HepG2 (cell line): ENCODE measurements at regions not wholly inside any gene's neighbourhood (a gene's known extent, or its start where the extent isn't known, plus 50 kb on each side); places are given as distances from the start of the nearest gene placed in this dataset.

ENCODE experiments used
- ATAC-seq: fragments of 200-7000 bp; cut with Tn5 transposase; 3 replicates; pipeline ENCODE4 v1.9.1; 2020; ENCODE audit warnings: mild to moderate bottlenecking, moderate library complexity
- BruUV-seq: library from RNA; stranded (reverse); fragments of 400-500 nt; replicated peaks from 2 replicates; lab custom pipeline; 2021; lab: Mats Ljungman, UMichigan
- CTCF ChIA-PET: fragments of 300-600 bp; formaldehyde crosslinking; extraction: SDS; loops from one replicate; lab custom pipeline; 2021; ENCODE audit warnings: low total read pairs, inconsistent platforms, low intra/inter-chr PET ratio; lab: Yijun Ruan, JAX
- POLR2A ChIA-PET: fragments of 350-600 bp; sonication (Branson Sonifier 250); formaldehyde crosslinking; loops from one replicate; lab custom pipeline; 2020; ENCODE audit warnings: antibody characterized with exemption, inconsistent platforms; lab: Yijun Ruan, JAX
- DNase-seq: peaks from one replicate; pipeline ENCODE4 v3.0.0-alpha.2; 2015; ENCODE audit warnings: low spot score
- FAIRE-seq: peaks from 3 replicates; lab custom pipeline; 2011; peaks lifted over from hg19 to GRCh38; lab: Jason Lieb, UNC
- H2AFZ ChIP-seq: one replicate; pipeline ENCODE4 v1.6.1; 2011; ENCODE audit warnings: low read length, inconsistent platforms
- H3K27ac ChIP-seq: fragments of 300-600 bp; 3 replicates; pipeline ENCODE4 v1.8.0; 2011; ENCODE audit warnings: mixed run types, mild to moderate bottlenecking, mixed read lengths, low read length, inconsistent platforms; ENCODE audit not compliant: insufficient read depth; ENCODE audit errors: extremely low read length
- H3K27me3 ChIP-seq, 2 experiments: fragments of 200-600 bp in 1 of 2; 2 replicates in 1 of 2; 3 replicates in 1 of 2; pipeline versions ENCODE4 v1.6.0 to v1.8.0; 2011; ENCODE audit warnings: low read length in 2 of 2, mild to moderate bottlenecking in 2 of 2, moderate library complexity in 2 of 2, inconsistent platforms in 1 of 2; ENCODE audit not compliant: insufficient read depth in 2 of 2, control insufficient read depth in 1 of 2
- H3K36me3 ChIP-seq, 2 experiments: fragments of 200-600 bp in 1 of 2; replicated peaks in 1 of 2; 2 replicates in 1 of 2; 3 replicates in 1 of 2; pipeline versions ENCODE4 v1.5.1 to v1.8.0; 2011; ENCODE audit warnings: low read length in 2 of 2, inconsistent platforms in 1 of 2; ENCODE audit not compliant: insufficient read depth in 2 of 2, control insufficient read depth in 1 of 2
- H3K4me1 ChIP-seq: 2 replicates; pipeline ENCODE4 v1.5.1; 2012; ENCODE audit warnings: low read length, inconsistent platforms; ENCODE audit not compliant: insufficient read depth
- H3K4me2 ChIP-seq: 2 replicates; pipeline ENCODE4 v1.6.0; 2011; ENCODE audit warnings: low read depth, low read length, inconsistent platforms
- H3K4me3 ChIP-seq, 3 experiments: fragments of 200-600 bp in 1 of 3; sonication (generic), shearing (Covaris generic) in 1 of 3; replicated peaks in 1 of 3; 2 replicates each; pipeline ENCODE4 v1.5.1; 2011 to 2016; ENCODE audit warnings: low read length in 3 of 3, inconsistent platforms in 2 of 3, low read depth in 2 of 3, mild to moderate bottlenecking in 2 of 3, control low read depth in 1 of 3, mixed read lengths in 1 of 3; ENCODE audit not compliant: insufficient read depth in 1 of 3
- H3K79me2 ChIP-seq: one replicate; pipeline ENCODE4 v1.6.1; 2011; ENCODE audit warnings: low read length, inconsistent platforms; ENCODE audit not compliant: insufficient read depth
- H3K9ac ChIP-seq: 2 replicates; pipeline ENCODE4 v1.6.0; 2011; ENCODE audit warnings: mild to moderate bottlenecking, low read depth, low read length, inconsistent platforms; ENCODE audit not compliant: insufficient read depth
- H3K9me3 ChIP-seq: 2 replicates; pipeline ENCODE4 v1.5.1; 2012; ENCODE audit warnings: mild to moderate bottlenecking, low read length
- H4K20me1 ChIP-seq: 2 replicates; pipeline ENCODE4 v1.6.0; 2011; ENCODE audit warnings: inconsistent platforms, mild to moderate bottlenecking, low read length, moderate library complexity; ENCODE audit not compliant: insufficient read depth
- CREM ChIP-seq, 2 experiments: sonication (generic) in 1 of 2; formaldehyde crosslinking in 1 of 2; IDR thresholded peaks; 2 replicates each; pipeline versions ENCODE4 v1.4.0 to v1.6.1; 2016 to 2020; ENCODE audit warnings: antibody characterized with exemption in 1 of 2, mild to moderate bottlenecking in 1 of 2, missing genetic modification reagents in 1 of 2
- GFI1 ChIP-seq: sonication (generic); formaldehyde crosslinking; IDR thresholded peaks from 2 replicates; pipeline ENCODE4 v1.5.0; 2020; ENCODE audit warnings: missing genetic modification reagents, mild to moderate bottlenecking, borderline replicate concordance
- MAFK ChIP-seq, 2 experiments: IDR thresholded peaks in 1 of 2; conservative IDR thresholded peaks in 1 of 2; 2 replicates each; pipeline ENCODE4 v1.6.1; 2011; ENCODE audit warnings: improper control_type of control experiment in 2 of 2, low read length in 2 of 2
- ZFP36L1 ChIP-seq: sonication (generic); formaldehyde crosslinking; IDR thresholded peaks from 2 replicates; pipeline ENCODE4 v1.8.0; 2022; ENCODE audit warnings: mild to moderate bottlenecking, missing genetic modification reagents, moderate library complexity
- ZNF232 ChIP-seq: sonication (generic); formaldehyde crosslinking; IDR thresholded peaks from 2 replicates; pipeline ENCODE4 v1.4.0; 2020; ENCODE audit warnings: missing genetic modification reagents, borderline replicate concordance
- ZNF629 ChIP-seq: sonication (generic); formaldehyde crosslinking; conservative IDR thresholded peaks from 2 replicates; pipeline ENCODE4 v1.5.0; 2020; ENCODE audit warnings: missing genetic modification reagents
- ZNF770 ChIP-seq: sonication (generic); formaldehyde crosslinking; IDR thresholded peaks from 2 replicates; pipeline ENCODE4 v1.5.0; 2020; ENCODE audit warnings: mild to moderate bottlenecking, missing genetic modification reagents
- WGBS: methylation state at CpG from one replicate; pipeline ENCODE4 v1.1.6; 2017; ENCODE audit warnings: low lambda C conversion rate; 5-methylcytosine and 5-hydroxymethylcytosine counted together
- in situ Hi-C: cut with HindIII; loops from 2 replicates; pipeline ENCODE4 v1.10.0; 2017; ENCODE audit warnings: low pct_unique_long_range_greater_than_20kb; ENCODE audit not compliant: extremely low pct_ligation_motif_present
- intact Hi-C: fragments of 100-400 bp; cut with micrococcal nuclease; formaldehyde crosslinking; loops from one replicate; pipeline ENCODE4 v1.10.0; 2022; ENCODE audit not compliant: unreplicated experiment

GRCh38 chr2:52429171-52429570 lies 1338.4 kb upstream of the CHAC2 start:
- DNase-seq (no peak), FAIRE-seq (no peak), ATAC-seq (no peak)
- H3K4me1 ChIP-seq = no peaks in the 10 kb centered on the region
- H3K9ac ChIP-seq = no peak overlapping the region
- POLR2A ChIA-PET = no interaction called here
- H3K4me3 ChIP-seq = no peak overlapping the region
- no peaks in the 10 kb centered on the region for H3K36me3 ChIP-seq
- in situ Hi-C loops (no loop called here), intact Hi-C loops (no loop called here)
- no peaks in the 10 kb centered on the region for H4K20me1 ChIP-seq
- TF ChIP-seq ZNF770 (CRISPR knock-in tag) (no peak), MAFK (conservative IDR thresholded peaks at IDR 0.05 in 1 of 2, IDR thresholded peaks at IDR 0.05 in 1 of 2; ENCODE audit: low read length in 2 of 2) (peak in 1 of 2 experiments; percentile 48; a peak in 2 of 4 replicates), ZNF232 (no peak), ZFP36L1 (CRISPR knock-in tag) (no peak)
- H3K79me2 ChIP-seq = no peaks in the 10 kb centered on the region
- no TSS peak for BruUV-seq
- peaks cover 32% of the 10 kb centered on the region for H3K9me3 ChIP-seq
- no peaks in the 10 kb centered on the region for H3K27me3 ChIP-seq
- CTCF ChIA-PET = no interaction called here
- no peak overlapping the region for H3K27ac ChIP-seq
- no peak overlapping the region for H2AFZ ChIP-seq
- WGBS = 1% methylated on average over 2 of the region's 2 CpGs
- no peak overlapping the region for H3K4me2 ChIP-seq

GRCh38 chr2:52428224-52428623 lies 1339.4 kb upstream of the CHAC2 start:
- BruUV-seq = no TSS peak
- Histone ChIP-seq H3K36me3 (no peaks in the 10 kb centered on the region), H4K20me1 (no peaks in the 10 kb centered on the region), H3K9me3 (peaks cover 23% of the 10 kb centered on the region), H2AFZ (no peak overlapping the region), H3K4me2 (no peak overlapping the region), H3K9ac (no peak overlapping the region), H3K27me3 (no peaks in the 10 kb centered on the region), H3K4me3 (no peak overlapping the region), H3K27ac (no peak overlapping the region), H3K79me2 (no peaks in the 10 kb centered on the region), H3K4me1 (no peaks in the 10 kb centered on the region)
- DNase-seq (no peak), ATAC-seq (no peak), FAIRE-seq (no peak)
- TF ChIP-seq GFI1 (CRISPR knock-in tag) = no peak
- no peak for TF ChIP-seq CREM (IDR thresholded peaks at IDR 0.05)
- TF ChIP-seq CREM (CRISPR knock-in tag; IDR thresholded peaks at IDR 0.05) = no peak
- TF ChIP-seq ZNF629 = no peak
- in situ Hi-C loops (no loop called here), intact Hi-C loops (no loop called here)
- ChIA-PET CTCF (no interaction called here), POLR2A (no interaction called here)
- 6% methylated on average over 2 of the region's 2 CpGs for WGBS
